KG1 (cell line): ENCODE measurements at regions not wholly inside any gene's neighbourhood (a gene's known extent, or its start where the extent isn't known, plus 50 kb on each side); places are given as distances from the start of the nearest gene placed in this dataset.

Experiments used
- DNase-seq: peaks from one replicate; lab custom pipeline; 2025; lab: John Stamatoyannopoulos, UW

DNA sequence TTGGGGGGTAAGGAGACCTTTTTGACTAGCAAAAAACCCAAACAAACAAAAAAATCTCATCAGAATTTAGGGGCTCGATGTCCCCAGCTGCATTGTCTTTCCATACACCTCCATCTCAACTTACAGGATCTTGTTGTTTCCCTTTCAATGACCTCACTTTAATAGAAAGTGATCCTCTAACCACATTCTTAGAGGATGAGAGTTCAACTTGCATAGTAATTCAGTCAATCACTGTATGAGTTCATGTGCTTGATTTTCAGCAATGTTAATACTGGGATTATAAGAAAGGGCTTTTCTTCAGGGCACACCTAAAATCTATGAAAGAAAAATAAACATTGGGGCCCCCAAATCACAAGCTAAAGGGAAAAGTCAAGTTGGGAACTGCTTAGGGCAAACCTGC, 1512.0 kb downstream of the SLITRK1 start:
- DNase-seq: no peak

DNA sequence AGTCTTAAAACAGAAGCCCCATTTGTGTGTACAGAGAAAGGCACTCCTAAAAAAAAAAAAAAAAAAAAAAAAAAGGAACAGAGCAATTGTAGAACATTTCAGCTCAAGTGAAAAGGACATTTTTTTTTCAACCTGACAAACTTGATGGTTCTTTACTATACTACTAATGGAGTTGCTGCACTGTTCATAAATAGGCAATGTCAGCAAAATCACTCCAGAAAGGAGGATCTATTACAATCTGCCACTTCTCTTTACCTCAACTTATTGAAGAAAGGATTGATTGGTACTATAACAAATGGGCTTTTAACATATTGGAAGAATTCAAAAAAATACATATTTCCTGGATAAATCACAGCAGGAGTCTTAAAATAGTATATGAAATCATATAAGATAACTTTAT, 1517.7 kb downstream of the SLITRK1 start:
- DNase-seq: no peak

DNA sequence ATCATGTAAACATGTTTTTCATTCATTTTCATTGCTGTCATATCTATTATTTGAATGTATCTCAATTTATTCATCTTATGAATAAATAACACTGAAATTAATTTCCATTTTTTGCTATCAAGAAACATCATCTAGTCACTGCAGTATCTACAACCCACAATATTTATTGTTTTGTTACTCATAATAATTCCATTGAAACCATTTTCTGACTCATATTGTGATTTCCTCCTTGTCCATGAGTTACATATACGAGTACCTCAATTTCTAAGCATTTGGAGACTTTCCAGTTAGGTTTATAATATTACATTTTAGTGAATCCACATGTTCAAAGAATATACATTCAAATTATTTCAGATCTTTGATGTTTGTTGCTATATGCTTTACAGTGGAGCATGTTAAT, 1524.0 kb downstream of the SLITRK1 start:
- no peak for DNase-seq

DNA sequence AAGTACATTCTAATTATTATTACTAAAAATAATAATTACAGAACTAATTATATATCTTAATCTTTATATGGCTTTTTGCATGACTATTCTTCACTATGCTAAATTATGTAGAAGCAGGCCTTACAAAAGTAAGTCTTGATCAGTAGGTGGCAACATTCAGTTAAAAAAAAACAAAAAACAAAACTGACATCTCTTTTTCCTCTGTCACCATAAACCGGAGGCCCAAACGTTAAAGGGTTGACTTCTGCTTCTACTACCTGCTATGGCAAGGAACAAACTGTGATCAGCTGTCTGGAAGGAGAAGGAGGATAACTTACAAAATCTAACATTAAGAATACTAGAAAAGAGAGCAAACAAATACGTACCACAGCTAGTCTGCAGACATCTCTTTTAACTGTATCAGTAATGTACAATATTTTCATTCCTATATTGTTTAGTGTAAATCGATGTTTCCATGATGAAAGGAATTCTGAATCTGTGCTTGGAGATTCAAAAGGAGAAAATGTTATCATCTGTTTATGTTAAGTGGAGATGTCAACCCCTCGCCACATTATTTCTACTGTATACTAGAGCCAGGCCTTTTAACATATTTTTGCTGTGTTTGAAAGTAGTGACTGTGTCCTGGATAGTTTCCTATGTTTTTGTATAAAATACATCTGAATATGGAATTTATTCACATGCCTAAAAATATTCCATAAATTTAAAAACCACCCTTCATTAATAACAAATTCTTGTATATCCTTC, 1525.4 kb downstream of the SLITRK1 start:
- no peak for DNase-seq

DNA sequence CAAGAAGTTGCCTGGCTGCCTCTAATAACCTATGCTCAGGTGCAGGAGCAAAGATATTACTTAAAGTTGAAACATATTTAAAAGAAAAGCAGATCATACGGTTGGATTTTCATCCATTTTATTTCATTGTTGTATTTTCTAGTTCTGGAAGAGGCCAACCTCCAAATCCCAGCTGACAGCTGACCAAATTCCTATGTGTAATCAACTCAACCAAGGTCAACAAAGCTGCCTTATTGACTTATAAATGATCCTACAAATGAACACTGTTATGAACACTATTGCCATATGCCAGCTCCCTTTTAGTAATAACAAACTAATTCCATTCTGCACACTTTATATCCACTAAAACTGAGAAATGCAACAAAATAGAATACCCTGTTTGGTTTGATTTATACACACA, 1537.4 kb downstream of the SLITRK1 start:
- DNase-seq: no peak

DNA sequence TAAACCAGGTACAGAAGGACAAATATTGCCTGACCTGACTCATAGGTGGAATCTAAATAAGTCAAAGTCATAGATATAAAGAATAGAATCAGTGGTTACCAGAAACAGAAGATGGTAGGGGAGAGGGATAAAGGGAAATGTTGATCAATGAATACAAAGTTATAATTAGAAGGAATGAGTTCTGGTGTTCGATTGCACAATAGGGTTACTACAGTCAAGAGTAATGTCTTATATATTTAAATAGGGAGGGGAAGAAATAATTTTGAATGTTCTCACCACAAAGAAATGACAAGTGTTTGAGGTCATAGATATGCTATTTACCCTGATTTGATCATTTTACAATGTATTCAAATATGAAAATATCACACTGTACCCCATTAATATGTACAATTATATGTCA, 1541.2 kb downstream of the SLITRK1 start:
- no peak for DNase-seq

DNA sequence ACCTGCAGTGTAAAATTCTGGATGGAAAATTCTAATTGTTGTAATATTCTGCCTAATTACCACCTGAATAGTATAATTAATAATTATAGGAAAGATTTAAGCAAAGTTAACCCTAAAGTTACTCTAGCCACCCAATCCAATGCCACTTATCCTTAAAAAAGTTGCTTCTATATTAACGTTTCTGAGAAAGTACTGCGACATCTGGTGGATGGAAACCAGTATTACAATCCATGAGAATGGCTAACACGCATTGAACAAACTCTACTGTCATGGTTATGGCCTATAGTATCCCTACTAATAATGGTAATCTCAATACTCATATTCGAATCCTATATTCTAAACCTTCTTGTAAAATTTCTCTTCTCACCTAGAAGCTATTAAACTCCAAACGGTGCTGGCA, 1551.8 kb downstream of the SLITRK1 start:
- no peak for DNase-seq

DNA sequence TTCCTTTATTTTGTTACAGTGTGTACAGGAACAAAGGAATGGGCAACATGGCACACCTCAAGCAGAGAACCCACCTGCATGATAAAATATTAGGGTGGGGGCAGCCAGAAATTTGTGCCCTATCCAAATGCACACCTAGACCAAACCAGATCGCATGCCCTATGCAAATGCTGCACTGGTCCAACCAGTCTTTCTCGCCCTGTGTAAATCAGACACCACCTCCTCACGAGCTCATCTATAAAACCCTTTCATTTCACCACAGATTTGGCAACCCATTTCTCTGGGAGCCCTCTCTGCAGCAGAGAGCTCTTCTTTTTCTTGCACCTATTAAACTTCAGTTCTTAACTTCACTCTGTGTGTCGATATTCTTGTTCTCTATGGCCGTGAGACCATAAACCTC, 1559.2 kb downstream of the SLITRK1 start:
- no peak for DNase-seq

DNA sequence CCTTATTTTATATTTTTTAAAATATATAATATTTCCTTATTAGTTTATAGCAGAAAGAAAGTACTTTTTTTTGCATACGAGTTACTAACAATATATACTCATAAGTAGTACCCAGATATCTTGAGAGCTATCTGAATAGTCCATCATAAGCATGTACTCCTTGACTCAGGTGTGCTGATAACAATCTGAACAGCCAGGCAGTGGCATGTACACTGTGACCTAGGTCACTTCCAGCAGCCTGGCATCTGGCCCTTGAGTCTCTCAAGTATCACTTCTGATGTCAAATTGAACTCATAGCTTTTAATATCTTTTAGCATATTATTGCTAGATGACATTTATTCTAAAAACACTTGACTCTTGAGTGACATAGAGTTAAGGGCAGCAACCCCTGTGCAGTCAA, 1576.7 kb downstream of the SLITRK1 start:
- no peak for DNase-seq

DNA sequence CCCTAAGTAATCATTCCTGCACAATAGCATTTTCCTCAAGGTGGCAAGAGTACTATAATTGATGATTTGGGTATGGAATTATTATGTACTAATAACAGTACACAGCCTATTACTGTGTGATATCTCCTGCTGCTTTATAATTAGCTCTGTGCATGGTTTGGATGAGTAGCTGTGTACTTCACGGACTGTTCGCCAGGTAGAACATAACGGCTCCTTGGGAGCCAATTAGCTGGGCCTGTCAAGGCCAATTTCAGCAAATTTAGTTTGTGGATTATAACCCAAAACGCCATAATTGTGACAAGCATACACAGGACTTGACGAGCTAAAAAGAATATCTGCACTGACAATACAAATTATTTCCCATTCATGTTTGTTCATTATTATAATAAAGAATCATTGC, 1584.2 kb downstream of the SLITRK1 start:
- DNase-seq: no peak

DNA sequence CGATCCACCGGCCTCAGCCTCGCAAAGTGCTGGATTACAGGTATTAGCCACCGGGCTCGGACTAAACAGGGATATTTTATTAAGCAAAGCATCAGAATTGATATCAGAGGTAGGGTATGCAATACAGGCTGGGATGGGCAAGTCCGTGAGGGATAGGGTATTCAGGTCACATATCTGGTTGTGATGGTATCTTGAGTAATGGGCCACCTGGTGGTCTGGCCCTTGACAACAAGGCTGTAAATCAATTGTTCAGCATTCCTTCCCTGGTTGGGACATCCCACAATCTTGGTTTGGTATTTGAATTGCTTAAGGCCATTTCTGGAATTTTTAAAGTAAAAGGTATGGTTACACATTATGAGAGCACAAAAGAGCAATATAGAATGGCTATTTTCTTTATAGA, 1588.0 kb downstream of the SLITRK1 start:
- DNase-seq: no peak

DNA sequence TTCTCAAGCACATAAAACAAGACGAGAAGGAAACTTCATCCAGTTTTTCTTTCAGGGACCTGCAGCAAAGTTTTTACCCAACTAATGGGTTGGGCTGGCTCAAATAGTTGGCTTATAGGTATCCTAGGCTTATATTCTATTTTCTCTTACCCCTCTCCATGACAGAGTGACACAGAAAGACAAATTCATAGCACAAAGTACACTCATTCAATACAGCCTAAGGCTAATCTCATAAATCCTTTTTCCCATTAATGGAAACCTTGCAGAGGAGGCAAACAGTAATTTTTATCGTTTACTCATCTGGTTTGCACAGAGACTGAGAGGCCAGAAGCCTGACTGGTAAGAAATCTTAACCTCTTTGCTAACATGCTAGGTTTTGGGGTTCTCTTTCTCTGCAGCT, 1589.9 kb downstream of the SLITRK1 start:
- no peak for DNase-seq

DNA sequence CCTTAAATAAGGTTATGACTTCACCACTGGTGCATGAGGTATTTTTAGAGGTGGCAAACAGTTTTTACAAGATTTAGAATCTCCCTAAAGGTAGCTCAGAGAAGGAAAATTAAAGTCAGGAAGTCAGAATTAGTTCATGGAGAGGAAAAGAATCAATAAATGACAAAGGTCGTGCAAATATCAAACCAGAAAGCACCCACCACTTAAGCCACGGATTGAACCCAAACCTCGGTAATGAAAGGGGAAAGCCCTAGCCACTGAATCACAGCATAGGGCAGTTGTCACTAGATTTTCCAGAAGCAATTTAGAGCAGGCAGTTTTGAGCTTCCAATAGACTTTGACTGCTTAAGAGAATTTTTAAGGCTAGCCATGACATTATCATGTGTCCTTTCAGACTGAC, 1590.4 kb downstream of the SLITRK1 start:
- no peak for DNase-seq

DNA sequence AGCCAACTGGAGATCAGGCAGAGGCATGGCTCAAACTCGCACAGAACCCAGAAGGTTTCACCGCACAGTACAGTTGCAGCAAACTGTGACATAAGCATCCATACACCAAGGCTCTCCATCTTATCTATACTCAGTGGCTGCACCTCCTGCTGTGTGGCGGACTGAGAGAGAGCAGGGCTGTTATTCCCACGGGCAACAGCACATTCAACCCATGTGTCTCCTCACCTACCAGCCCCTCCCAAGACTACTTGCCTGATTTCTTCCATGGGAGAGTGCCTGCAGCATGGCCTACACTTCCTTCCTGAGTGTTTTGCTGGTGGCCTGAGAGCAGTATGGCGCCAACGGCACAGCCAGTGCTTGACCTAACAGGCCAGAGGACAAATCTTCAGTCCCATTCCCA, 1606.6 kb downstream of the SLITRK1 start:
- DNase-seq: no peak

DNA sequence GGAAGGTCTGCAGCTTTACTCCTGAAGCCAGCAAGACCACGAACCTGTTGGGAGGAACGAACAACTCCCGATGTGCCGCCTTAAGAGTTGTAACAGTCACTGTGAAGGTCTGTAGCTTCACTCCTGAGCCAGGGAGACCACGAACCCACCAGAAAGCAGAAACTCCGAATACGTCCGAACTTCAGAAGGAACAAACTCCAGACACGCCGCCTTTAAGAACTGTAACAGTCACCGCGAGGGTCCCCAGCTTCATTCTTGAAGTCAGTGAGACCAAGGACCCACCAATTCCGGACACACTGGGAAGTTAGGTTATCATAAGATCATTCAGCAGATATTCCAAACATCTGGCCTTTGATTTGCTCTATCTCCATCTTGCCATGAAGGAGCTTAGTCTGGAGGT, 1623.0 kb downstream of the SLITRK1 start:
- DNase-seq: no peak

DNA sequence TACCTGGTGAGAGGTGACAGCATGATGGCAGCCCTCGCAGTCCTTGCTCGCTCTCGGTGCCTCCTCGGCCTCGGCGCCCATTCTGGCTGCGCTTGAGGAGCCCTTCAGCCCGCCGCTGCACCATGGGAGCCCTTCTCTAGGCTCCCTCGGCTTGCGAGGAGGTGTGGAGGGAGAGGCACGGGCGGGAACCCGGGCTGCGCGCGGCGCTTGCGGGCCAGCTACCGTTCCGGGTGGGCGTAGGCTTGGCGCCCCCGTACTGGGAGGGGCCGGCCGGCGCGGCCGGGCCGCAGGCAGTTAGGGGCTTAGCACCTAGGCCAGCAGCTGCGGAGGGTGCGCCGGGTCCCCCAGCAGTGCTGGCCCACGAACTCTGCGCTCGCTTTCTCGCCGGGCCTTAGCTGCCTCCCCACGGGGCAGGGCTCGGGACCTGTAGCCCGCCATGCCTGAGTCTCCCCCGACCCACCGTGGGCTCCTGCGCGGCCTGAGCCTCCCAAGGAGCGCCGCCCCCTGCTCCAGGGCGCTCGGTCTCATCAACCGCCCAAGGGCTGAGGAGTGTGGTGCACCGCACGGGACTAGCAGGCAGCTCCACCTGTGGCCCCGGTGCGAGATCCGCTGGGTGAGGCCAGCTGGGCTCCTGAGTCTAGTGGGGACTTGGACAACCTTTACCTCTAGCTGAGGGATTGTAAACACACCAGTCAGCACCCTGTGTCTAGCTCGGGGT, 1624.3 kb downstream of the SLITRK1 start:
- no peak for DNase-seq

DNA sequence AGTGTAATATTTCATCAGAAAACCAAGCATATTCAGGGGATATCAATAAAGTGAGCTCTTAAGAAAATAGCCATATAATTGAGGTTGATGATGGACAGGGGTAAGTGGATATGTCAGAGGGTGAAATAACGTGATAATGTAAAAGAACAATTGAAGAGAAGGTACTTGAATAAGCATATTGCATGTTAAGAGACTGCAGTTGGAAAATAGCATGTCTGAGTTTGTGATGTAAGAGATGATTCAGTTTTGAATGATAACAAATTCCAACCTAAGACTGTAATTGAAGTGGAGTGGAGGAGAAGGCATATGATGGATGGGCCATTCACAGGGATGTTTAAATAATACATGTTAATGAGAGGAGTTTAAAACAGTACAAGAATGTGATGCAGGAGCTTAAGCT, 1633.5 kb downstream of the SLITRK1 start:
- DNase-seq: no peak

DNA sequence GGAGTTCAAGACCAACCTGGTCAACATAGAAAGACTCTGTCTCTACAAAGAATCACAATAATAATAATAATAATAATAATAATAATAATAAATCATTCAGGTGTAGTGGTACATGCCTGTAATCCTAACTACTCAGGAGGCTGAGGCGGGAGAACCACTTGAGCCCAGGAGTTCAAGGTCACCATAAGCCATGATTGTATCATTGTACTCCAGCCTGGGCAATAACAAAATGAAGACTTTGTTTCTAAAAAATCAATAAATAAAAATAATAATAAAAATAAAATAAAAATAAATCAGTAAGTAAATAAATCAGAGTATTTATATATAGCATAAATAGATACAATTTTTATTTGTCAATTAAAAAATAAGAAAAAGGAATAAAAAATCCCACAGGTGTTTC, 1636.4 kb downstream of the SLITRK1 start:
- no peak for DNase-seq

DNA sequence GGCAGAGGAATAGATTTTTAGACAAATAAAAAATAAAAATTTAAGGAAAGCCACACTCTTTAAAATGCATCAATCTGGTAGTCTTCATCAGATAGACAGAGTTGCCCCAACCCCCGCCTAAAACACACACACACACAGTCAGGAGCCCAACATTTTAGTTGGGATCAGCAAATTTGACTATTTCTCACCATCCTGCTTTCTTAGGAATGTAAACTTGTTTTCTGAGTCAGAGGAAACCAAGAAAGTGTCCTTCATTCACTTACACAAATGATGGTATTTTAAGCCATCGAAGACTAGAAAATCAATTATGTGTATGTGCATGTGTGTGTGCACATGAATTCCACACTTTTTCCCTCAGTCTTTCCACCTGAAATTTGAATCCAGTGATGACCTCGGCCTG, 1657.5 kb downstream of the SLITRK1 start:
- no peak for DNase-seq

DNA sequence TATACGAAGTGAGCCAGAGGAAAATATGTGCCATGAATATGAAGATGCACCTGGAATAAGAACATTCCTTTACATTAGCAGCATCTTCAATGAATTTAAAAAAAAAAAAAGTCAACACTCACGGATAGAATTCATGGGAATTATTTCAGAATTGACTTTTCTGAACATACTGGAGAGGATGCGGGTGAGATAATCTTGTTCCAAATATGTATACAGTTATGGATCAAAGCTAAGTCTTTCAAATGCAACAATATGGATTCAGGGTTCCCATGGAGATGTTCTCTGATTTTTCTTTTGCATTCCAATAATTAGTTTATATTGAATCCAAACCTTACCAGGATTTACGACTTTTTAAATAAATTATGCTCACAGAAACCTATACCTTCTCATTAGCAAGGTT, 1660.7 kb downstream of the SLITRK1 start:
- no peak for DNase-seq

DNA sequence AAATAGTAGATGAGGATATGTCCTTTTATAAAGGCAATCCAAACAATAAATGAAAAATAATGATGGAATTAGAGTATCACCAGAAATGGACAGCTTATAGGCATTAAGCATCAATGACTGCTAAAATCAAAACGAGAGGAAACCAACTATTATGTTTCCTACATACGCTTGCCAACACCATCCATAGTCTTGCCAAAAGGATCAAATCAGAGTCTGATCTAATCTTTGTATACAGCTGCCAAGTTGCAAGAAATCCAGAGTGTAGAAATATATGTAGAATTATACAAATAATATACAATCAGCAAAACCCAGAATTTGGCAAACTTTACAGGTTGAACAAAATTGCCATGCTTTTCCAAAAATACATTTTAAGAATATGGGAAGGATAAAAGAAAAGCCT, 1661.6 kb downstream of the SLITRK1 start:
- DNase-seq: no peak

DNA sequence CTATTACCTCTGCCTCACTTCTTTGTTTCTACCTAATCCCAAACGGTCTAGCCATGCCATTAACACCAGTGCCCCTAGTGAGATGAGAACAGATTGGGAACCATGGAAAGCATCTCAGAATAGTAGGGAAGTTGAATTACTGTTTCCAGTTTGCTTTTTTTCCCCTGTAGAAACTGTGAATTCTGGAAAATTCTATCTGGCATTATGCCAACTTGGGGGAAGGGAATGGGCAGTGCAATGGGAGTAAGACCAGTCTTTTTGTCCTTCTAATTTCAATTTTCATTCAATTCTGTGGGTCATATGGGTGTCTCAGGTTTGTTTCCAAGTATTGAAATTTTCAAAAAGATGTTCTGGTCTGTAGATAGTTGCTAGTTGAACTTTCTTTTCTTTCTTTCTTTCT, 1666.1 kb downstream of the SLITRK1 start:
- no peak for DNase-seq

DNA sequence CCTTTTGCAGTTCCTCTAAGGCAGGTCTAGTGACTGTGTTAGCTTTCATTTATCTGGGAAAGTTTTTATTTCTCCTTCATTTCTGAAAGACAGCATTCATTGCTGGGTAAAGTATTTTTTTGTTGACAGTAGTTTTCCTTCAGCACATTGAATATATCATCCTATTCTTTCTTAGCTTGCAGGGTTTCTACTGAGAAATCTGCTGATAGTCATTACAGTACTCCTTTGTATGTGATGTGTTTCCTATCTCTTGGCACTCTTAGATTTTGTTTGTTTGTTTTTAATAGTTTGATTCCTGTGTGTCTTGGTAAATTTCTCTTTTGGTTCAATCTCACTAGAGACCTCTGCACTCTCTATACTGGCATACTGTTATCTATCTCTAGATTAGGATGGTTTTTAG, 1667.9 kb downstream of the SLITRK1 start:
- no peak for DNase-seq

DNA sequence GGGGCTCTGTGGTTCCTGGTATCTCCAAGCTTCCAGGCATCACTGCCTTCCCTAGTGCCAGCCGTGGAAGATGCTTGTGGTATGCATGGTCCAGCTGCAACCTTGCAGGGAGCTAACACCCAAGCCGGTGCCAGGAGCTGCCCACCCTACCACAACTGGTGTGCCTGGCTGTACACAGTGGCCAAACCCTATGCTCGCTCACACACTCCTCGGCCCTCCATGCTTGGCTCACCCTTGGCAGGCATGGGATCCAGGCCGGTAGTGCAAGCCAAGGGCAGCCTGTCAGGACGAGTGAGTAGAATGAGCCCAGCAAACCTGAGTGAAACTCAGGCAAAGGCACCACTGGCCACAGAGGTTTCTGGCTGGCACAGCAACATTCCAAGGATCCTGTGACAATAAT, 1676.0 kb downstream of the SLITRK1 start:
- DNase-seq: no peak
